Activated naive CD8-positive, alpha-beta T cell treated with anti-CD3 and anti-CD28 coated beads, Interleukin-2, amount 10 ng/mL, durations not matched to agents 7 days and 5 days (primary cell): ENCODE measurements at regions not wholly inside any gene's neighbourhood (a gene's known extent, or its start where the extent isn't known, plus 50 kb on each side); places are given as distances from the start of the nearest gene placed in this dataset.

Experiments used
- ATAC-seq: fragments of 150-1000 bp; cut with Tn5 transposase; one replicate; pipeline ENCODE4 v1.10.0; 2021; ENCODE audit warnings: low read depth, moderate library complexity
- POLR2A ChIA-PET: fragments of 350-600 bp; sonication (Branson Sonifier 250); formaldehyde crosslinking; loops from one replicate; lab custom pipeline; 2021; ENCODE audit warnings: antibody characterized with exemption; lab: Charles Lee
- DNase-seq: peaks from one replicate; pipeline ENCODE4 v3.0.0; 2021
- H3K27ac Mint-ChIP-seq: one replicate; pipeline ENCODE4 v1.8.0; 2022; ENCODE audit warnings: mild to moderate bottlenecking, mixed read lengths
- H3K27me3 Mint-ChIP-seq: one replicate; pipeline ENCODE4 v1.8.0; 2022; ENCODE audit warnings: mild to moderate bottlenecking, moderate library complexity, mixed read lengths
- H3K36me3 Mint-ChIP-seq: one replicate; pipeline ENCODE4 v1.8.0; 2021; ENCODE audit warnings: mild to moderate bottlenecking, mixed read lengths
- H3K4me1 Mint-ChIP-seq: one replicate; pipeline ENCODE4 v1.8.0; 2021; ENCODE audit warnings: mixed read lengths
- H3K4me3 Mint-ChIP-seq: one replicate; pipeline ENCODE4 v1.8.0; 2022; ENCODE audit warnings: mild to moderate bottlenecking, moderate library complexity, mixed read lengths
- H3K9me3 Mint-ChIP-seq: one replicate; pipeline ENCODE4 v1.8.0; 2021; ENCODE audit warnings: mixed read lengths

DNA sequence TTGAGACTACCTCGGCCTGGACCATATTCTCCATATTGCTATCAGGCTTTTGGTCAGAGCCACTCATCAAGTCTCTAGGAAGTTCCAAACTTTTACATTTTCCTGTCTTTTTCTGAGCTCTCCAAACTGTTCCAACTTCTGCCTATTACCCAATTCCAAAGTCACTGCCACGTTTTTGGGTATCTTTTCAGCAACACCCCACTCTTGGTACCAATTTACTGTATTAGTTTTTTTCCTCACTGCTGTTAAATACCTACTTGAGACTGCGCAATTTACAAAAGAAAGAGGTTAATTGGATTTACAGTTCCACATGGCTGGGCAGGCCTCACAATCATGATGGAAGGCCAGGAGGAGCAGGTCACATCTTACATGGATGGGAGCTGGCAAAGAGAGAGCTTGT is 507.8 kb upstream of the ZNF608 start:
- no peak overlapping the region for H3K4me3 Mint-ChIP-seq
- no peak overlapping the region for H3K27ac Mint-ChIP-seq
- ATAC-seq (no peak), DNase-seq (no peak)
- no peaks in the 10 kb centered on the region for H3K4me1 Mint-ChIP-seq
- POLR2A ChIA-PET, result no interaction called here
- H3K36me3 Mint-ChIP-seq, result no peaks in the 10 kb centered on the region
- H3K9me3 Mint-ChIP-seq, result peaks cover 12% of the 10 kb centered on the region
- no peaks in the 10 kb centered on the region for H3K27me3 Mint-ChIP-seq

GRCh38 chr5:125256296-125256695 is 509.9 kb upstream of the ZNF608 start:
- Mint-ChIP-seq H3K4me1 (no peaks in the 10 kb centered on the region), H3K9me3 (peaks cover 14% of the 10 kb centered on the region), H3K27me3 (no peaks in the 10 kb centered on the region), H3K4me3 (no peak overlapping the region), H3K36me3 (no peaks in the 10 kb centered on the region), H3K27ac (no peak overlapping the region)
- ATAC-seq (no peak), DNase-seq (no peak)
- POLR2A ChIA-PET, result no interaction called here

GRCh38 chr5:125257057-125257972 is 510.9 kb upstream of the ZNF608 start:
- H3K27ac Mint-ChIP-seq, result no peak overlapping the region
- H3K36me3 Mint-ChIP-seq, result no peaks in the 10 kb centered on the region
- peaks cover 10% of the 10 kb centered on the region for H3K9me3 Mint-ChIP-seq
- no peaks in the 10 kb centered on the region for H3K27me3 Mint-ChIP-seq
- DNase-seq, result no peak
- POLR2A ChIA-PET, result no interaction called here
- ATAC-seq, result no peak
- H3K4me3 Mint-ChIP-seq, result no peak overlapping the region
- H3K4me1 Mint-ChIP-seq, result no peaks in the 10 kb centered on the region

GRCh38 chr5:125257997-125258396 is 511.6 kb upstream of the ZNF608 start:
- Mint-ChIP-seq H3K4me1 (no peaks in the 10 kb centered on the region), H3K27me3 (no peaks in the 10 kb centered on the region), H3K27ac (no peak overlapping the region), H3K4me3 (no peak overlapping the region), H3K9me3 (peaks cover 6% of the 10 kb centered on the region), H3K36me3 (no peaks in the 10 kb centered on the region)
- no peak for DNase-seq
- POLR2A ChIA-PET, result no interaction called here
- ATAC-seq, result no peak

DNA sequence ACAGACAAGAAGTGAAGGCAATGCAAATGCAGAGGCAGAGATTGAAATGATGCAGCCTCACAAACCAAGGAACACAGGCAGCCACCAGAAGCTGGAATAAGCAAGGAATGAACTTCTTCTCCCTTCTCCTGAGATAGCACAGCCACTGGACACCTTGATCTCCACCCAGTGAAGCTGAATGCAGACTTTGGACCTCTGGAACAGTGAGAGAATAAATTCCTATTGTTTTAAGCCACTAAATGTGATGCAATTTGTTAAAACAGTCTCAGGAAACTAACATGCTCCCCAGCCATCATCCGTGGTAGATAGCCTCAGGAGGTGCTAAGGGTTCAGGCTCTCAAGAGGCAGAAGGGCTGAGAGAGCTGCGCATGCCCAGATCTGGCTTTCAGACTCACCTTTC is 512.2 kb upstream of the ZNF608 start:
- POLR2A ChIA-PET, result no interaction called here
- ATAC-seq, result no peak
- no peaks in the 10 kb centered on the region for H3K36me3 Mint-ChIP-seq
- no peaks in the 10 kb centered on the region for H3K27me3 Mint-ChIP-seq
- DNase-seq, result no peak
- no peaks in the 10 kb centered on the region for H3K4me1 Mint-ChIP-seq
- no peak overlapping the region for H3K4me3 Mint-ChIP-seq
- H3K27ac Mint-ChIP-seq, result no peak overlapping the region
- peaks cover 6% of the 10 kb centered on the region for H3K9me3 Mint-ChIP-seq

DNA sequence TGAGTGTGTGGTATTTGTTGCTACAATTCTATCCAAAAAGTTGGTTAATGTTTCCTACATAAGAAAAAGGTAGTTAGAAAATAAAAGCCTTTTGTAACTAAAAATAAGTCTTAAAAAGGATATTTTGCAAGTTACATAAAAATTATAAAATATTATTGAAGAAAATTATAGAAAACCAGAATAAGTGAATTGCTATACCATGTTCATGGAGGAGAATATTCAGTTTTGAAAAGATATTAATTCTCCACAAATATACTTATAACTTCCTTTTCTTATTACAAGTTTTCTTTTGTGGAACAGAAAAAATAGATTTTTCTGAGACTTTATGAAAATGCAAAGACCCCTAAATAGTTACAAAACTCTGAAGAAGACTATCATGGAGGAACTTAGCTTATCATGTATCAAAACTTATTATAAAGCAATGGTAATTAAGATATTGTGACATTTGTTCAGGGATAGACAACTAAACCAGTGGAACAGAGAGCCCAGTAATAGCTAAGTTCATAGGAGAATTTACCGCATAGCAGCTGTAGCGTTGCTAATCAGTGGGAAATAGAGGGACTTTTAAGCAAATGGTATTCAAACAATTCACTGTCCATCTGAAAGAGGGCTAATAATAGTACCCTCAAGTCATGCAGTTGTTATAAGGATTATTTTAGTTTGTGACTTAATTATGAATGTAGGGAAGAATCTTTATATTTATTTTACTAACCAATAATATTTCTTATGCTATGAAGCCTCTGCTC is 515.2 kb upstream of the ZNF608 start:
- no peak for ATAC-seq

DNA sequence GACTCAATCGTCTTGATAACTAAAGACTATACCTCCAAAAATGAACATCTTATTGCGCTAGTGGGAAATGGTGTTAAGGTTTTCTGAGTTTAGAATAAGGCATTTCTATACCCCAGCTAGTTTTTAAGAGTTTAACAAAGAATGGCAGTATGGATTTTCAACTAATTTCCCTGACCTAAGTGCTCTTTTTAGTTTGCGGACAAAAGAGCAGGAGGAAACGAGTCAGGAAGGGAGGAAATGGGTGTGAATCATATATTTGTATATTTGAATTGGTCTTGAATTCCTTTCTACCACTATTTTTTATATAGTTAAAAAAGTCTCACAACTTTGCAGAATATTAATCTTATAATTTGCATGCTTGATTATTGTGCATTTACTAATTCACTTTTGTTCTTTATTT is 516.3 kb upstream of the ZNF608 start:
- DNase-seq, result no peak
- no peaks in the 10 kb centered on the region for H3K36me3 Mint-ChIP-seq

More for the DNA sequence above, 515.2 kb upstream of the ZNF608 start:
- DNase-seq, result no peak
- Mint-ChIP-seq H3K9me3 (peaks cover 6% of the 10 kb centered on the region), H3K4me3 (no peak overlapping the region), H3K4me1 (no peaks in the 10 kb centered on the region), H3K36me3 (no peaks in the 10 kb centered on the region), H3K27ac (no peak overlapping the region), H3K27me3 (no peaks in the 10 kb centered on the region)
- POLR2A ChIA-PET, result no interaction called here

DNA sequence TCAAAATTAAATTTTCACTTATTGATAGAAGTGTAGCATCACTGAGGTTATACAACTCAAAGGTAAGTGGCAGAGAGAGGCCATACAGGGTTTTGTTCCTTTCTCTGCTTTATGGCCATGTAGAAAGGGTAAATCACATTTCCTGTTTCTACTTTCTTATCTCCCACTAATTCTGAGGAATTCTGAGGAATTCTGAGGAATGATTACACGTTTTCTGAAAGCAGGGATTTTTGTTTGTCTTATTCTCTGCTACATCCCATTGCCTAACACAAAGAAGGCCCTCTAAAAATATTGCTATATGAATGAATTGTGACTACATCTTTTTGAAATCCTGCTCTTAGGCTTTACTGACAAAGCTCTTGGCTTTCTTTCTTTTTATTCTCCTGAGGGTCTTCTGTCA is 516.9 kb upstream of the ZNF608 start:
- POLR2A ChIA-PET, result no interaction called here
- H3K36me3 Mint-ChIP-seq, result no peaks in the 10 kb centered on the region
- no peaks in the 10 kb centered on the region for H3K27me3 Mint-ChIP-seq
- ATAC-seq, result no peak
- no peak for DNase-seq
- no peak overlapping the region for H3K27ac Mint-ChIP-seq
- peaks cover 6% of the 10 kb centered on the region for H3K9me3 Mint-ChIP-seq
- H3K4me3 Mint-ChIP-seq, result no peak overlapping the region
- H3K4me1 Mint-ChIP-seq, result no peaks in the 10 kb centered on the region

More for the DNA sequence above, 516.3 kb upstream of the ZNF608 start:
- no peak overlapping the region for H3K4me3 Mint-ChIP-seq
- H3K27me3 Mint-ChIP-seq, result no peaks in the 10 kb centered on the region
- no peak overlapping the region for H3K27ac Mint-ChIP-seq
- H3K4me1 Mint-ChIP-seq, result no peaks in the 10 kb centered on the region
- ATAC-seq, result no peak
- peaks cover 6% of the 10 kb centered on the region for H3K9me3 Mint-ChIP-seq
- POLR2A ChIA-PET, result no interaction called here

DNA sequence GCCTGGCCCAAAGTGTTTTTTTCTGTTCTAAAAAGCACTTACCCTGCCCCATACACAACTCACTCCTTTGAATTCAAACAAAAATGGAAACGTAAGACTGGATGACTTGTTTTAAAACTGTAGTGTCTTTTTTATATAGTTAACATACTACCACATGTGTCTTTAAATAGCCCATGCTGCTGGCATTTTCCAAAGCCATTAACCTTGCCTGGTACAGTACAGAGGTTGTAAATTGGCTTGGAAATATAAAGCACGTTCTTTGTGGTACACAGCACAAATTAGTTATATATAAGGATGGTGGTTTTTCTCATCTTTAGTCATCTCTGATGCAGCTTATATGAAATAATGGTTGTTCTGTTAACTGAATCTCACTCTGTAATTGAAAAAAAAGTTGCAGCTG is 519.7 kb upstream of the ZNF608 start:
- Mint-ChIP-seq H3K36me3 (no peaks in the 10 kb centered on the region), H3K9me3 (peaks cover 4% of the 10 kb centered on the region), H3K27me3 (no peaks in the 10 kb centered on the region), H3K4me3 (no peak overlapping the region), H3K27ac (no peak overlapping the region), H3K4me1 (no peaks in the 10 kb centered on the region)
- ATAC-seq (no peak), DNase-seq (no peak)
- POLR2A ChIA-PET, result no interaction called here

- POLR2A ChIA-PET, result no interaction called here
- no peaks in the 10 kb centered on the region for H3K27me3 Mint-ChIP-seq
- ATAC-seq, result no peak
- DNase-seq, result no peak
- no peaks in the 10 kb centered on the region for H3K4me1 Mint-ChIP-seq
- H3K27ac Mint-ChIP-seq, result no peak overlapping the region
- no peak overlapping the region for H3K4me3 Mint-ChIP-seq
- peaks cover 4% of the 10 kb centered on the region for H3K9me3 Mint-ChIP-seq
- no peaks in the 10 kb centered on the region for H3K36me3 Mint-ChIP-seq
Observed at GRCh38 chr5:125267636-125268248, 521.3 kb upstream of the ZNF608 start.

DNA sequence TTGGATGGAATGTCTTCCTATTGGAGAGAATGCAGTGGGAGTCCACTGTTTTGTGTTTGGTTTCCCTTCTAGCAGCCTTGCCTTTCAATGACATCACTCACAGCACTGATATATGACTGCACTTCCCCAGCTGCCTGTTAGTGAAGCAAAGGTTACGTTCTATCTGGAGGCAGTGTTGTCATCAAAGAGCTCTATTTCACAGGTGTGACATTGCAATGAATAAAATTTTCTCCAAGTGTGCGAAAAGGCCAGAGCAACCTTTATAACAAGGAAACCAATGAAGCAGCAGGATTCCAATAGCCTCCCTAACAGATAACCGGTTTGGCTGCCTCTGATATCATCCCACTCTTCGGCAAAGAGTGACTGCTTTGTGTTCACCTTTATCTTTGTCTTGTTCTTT is 523.5 kb upstream of the ZNF608 start:
- no peak overlapping the region for H3K27ac Mint-ChIP-seq
- no peak for DNase-seq
- H3K36me3 Mint-ChIP-seq, result no peaks in the 10 kb centered on the region
- H3K9me3 Mint-ChIP-seq, result peaks cover 4% of the 10 kb centered on the region
- no peak overlapping the region for H3K4me3 Mint-ChIP-seq
- POLR2A ChIA-PET, result no interaction called here
- H3K27me3 Mint-ChIP-seq, result no peaks in the 10 kb centered on the region
- no peak for ATAC-seq
- H3K4me1 Mint-ChIP-seq, result no peaks in the 10 kb centered on the region

- no peaks in the 10 kb centered on the region for H3K9me3 Mint-ChIP-seq
- ATAC-seq (no peak), DNase-seq (no peak)
- H3K4me1 Mint-ChIP-seq, result no peaks in the 10 kb centered on the region
- no peak overlapping the region for H3K4me3 Mint-ChIP-seq
- H3K27ac Mint-ChIP-seq, result no peak overlapping the region
- H3K27me3 Mint-ChIP-seq, result no peaks in the 10 kb centered on the region
- H3K36me3 Mint-ChIP-seq, result no peaks in the 10 kb centered on the region
- POLR2A ChIA-PET, result no interaction called here
Observed at GRCh38 chr5:125272357-125272756, 525.9 kb upstream of the ZNF608 start.

GRCh38 chr5:125274211-125274610 is 527.8 kb upstream of the ZNF608 start:
- POLR2A ChIA-PET, result no interaction called here
- H3K27me3 Mint-ChIP-seq, result no peaks in the 10 kb centered on the region
- H3K4me1 Mint-ChIP-seq, result no peaks in the 10 kb centered on the region
- no peaks in the 10 kb centered on the region for H3K9me3 Mint-ChIP-seq
- DNase-seq (no peak), ATAC-seq (no peak)
- H3K36me3 Mint-ChIP-seq, result no peaks in the 10 kb centered on the region
- H3K27ac Mint-ChIP-seq, result no peak overlapping the region
- H3K4me3 Mint-ChIP-seq, result no peak overlapping the region
